Heart left ventricle (tissue), 16 donors: ENCODE measurements at regions not wholly inside any gene's neighbourhood (a gene's known extent, or its start where the extent isn't known, plus 50 kb on each side); places are given as distances from the start of the nearest gene placed in this dataset.

Source experiments
- ATAC-seq, 4 donors: fragments of 200-7000 bp; cut with Tn5 transposase; one replicate each; pipeline ENCODE4 v1.9.1; 2020 to 2022; ENCODE audit warnings: moderate library complexity in 4 of 4, mild to moderate bottlenecking in 3 of 4, moderate number of reproducible peaks in 1 of 4
- DNase-seq, 5 donors: peaks; one replicate each; pipeline ENCODE4 v3.0.0-alpha.2; 2020
- H3K27ac ChIP-seq, 12 donors: fragments of 200-600 bp; sonication (generic) in 4 of 12; one replicate each; pipeline versions ENCODE4 v1.5.0 to v1.8.0; 2016 to 2022; ENCODE audit warnings: mild to moderate bottlenecking in 2 of 12
- H3K27me3 ChIP-seq, 9 donors: fragments of 200-600 bp; sonication (generic) in 2 of 9; one replicate each; pipeline versions ENCODE4 v1.5.1 to v1.8.0; 2016 to 2022; ENCODE audit warnings: mild to moderate bottlenecking in 3 of 9
- H3K36me3 ChIP-seq, 9 donors: fragments of 200-600 bp; sonication (generic) in 2 of 9; one replicate each; pipeline versions ENCODE4 v1.5.0 to v1.8.0; 2018 to 2022; ENCODE audit warnings: mild to moderate bottlenecking in 2 of 9
- H3K4me1 ChIP-seq, 12 donors: fragments of 200-600 bp; sonication (generic) in 4 of 12; one replicate each; pipeline versions ENCODE4 v1.5.0 to v1.8.0; 2016 to 2022; ENCODE audit warnings: mild to moderate bottlenecking in 3 of 12
- H3K4me3 ChIP-seq, 12 donors: fragments of 200-600 bp; sonication (generic) in 4 of 12; one replicate each; pipeline versions ENCODE4 v1.5.0 to v1.8.0; 2017 to 2022; ENCODE audit warnings: mild to moderate bottlenecking in 9 of 12, moderate library complexity in 4 of 12
- H3K9me3 ChIP-seq, 12 donors: fragments of 200-600 bp; sonication (generic) in 4 of 12; one replicate each; pipeline versions ENCODE4 v1.5.0 to v1.8.0; 2016 to 2022; ENCODE audit warnings: mild to moderate bottlenecking in 1 of 12
- POLR2A ChIP-seq, 2 donors: fragments of 450-650 bp; IDR thresholded peaks; one replicate each; pipeline ENCODE4 v1.6.1; 2017; ENCODE audit warnings: antibody characterized with exemption in 2 of 2, mild to moderate bottlenecking in 2 of 2, moderate library complexity in 2 of 2
- WGBS, 4 donors: extraction: QIAGEN DNeasy Blood & Tissue Kit in 2 of 4; methylation state at CpG; one replicate each; pipeline versions ENCODE4 v1.1.5 to v1.1.7; 2013 to 2018; 5-methylcytosine and 5-hydroxymethylcytosine counted together
- intact Hi-C, 10 donors: fragments of 100-400 bp; cut with DNase I; formaldehyde crosslinking; loops; one replicate each; pipeline versions ENCODE4 v1.11.1 to v1.14.2; 2022
- TF ChIP-seq, protein P1 (sequence below), 12 donors: fragments of 200-600 bp; sonication (generic) in 4 of 12; IDR thresholded peaks; one replicate each; pipeline versions ENCODE4 v1.5.0 to v1.8.0; 2018 to 2022; ENCODE audit warnings: antibody characterized with exemption in 12 of 12, mild to moderate bottlenecking in 5 of 12
- donor health status: ischemic (EF 13 %, LVEDD 7.1; RV severe dilation, severe dysfunction).
- donor health status: healthy with polysubstance abuse.
- donor health status: DM: no; HTN: yes; CAD: no.
- donor health status: DM: no; HTN: no; CAD: no.
- donor health status: ischemic (EF 25% LVEDD 6.9; RV normal size, moderate dysfunction).
- donor health status: ischemic (EF 25% LVEDD 5.7; RV mildly dilated, moderate dysfunction).
- donor health status: healthy.
- donor health status: DM: yes; HTN: yes; CAD: no.
- donor health status: ischemic (EF 35%, LVEDD 5.7; RV mildly dilated, moderate dysfunction).
- donor health status: nonischemic (EF 11% LVEDD 7.7; RV severe dilation, severe dysfunction).
- donor health status: DM: yes; HTN: yes; CAD: no.
- donor health status: PGD.
- donor health status: ischemic (EF 29% LVEDD 5.4; RV normal size, mild dysfunction).
- donor health status: nonischemic (EF 23%, LVEDD 6.1; RV moderate dilation, normal function).

DNA sequence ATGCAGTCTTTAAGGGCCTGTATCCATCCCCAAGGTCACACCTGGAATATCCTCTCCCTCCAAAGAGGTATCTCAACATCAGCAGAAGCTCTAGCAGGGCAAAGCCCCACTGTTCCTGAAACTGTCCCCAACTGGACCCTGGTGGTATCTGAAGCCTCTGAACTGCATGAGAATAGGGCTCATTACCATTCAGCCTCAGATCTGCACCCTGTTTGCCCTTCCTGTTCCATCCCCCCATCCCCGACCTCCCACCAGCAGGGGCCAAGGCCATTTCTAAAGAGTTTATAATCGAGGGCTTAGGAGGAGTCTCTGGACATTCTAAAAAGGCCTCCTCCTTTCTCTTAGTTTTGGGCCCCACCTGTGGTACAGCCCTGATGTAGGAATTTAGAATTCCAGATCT lies 74.0 kb upstream of the THY1 start:
- TF ChIP-seq, protein P1, sequence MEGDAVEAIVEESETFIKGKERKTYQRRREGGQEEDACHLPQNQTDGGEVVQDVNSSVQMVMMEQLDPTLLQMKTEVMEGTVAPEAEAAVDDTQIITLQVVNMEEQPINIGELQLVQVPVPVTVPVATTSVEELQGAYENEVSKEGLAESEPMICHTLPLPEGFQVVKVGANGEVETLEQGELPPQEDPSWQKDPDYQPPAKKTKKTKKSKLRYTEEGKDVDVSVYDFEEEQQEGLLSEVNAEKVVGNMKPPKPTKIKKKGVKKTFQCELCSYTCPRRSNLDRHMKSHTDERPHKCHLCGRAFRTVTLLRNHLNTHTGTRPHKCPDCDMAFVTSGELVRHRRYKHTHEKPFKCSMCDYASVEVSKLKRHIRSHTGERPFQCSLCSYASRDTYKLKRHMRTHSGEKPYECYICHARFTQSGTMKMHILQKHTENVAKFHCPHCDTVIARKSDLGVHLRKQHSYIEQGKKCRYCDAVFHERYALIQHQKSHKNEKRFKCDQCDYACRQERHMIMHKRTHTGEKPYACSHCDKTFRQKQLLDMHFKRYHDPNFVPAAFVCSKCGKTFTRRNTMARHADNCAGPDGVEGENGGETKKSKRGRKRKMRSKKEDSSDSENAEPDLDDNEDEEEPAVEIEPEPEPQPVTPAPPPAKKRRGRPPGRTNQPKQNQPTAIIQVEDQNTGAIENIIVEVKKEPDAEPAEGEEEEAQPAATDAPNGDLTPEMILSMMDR (IDR thresholded peaks at IDR 0.05) = no peak
- TF ChIP-seq POLR2A (IDR thresholded peaks at IDR 0.05) = no peak
- Histone ChIP-seq H3K4me3 (no peak overlapping the region), H3K27me3 (peaks cover 0 to 21% (median 0%) of the 10 kb centered on the region in 9 donors), H3K9me3 (no peaks in the 10 kb centered on the region), H3K36me3 (no peaks in the 10 kb centered on the region), H3K27ac (no peak overlapping the region), H3K4me1 (no peaks in the 10 kb centered on the region)
- ATAC-seq (no peak), DNase-seq (no peak)
- intact Hi-C loops = loop anchor here in 1 of 10 donors (10.0 kb wide), 1 partner anchor 138 kb away; no protein-coding TSS in a partner anchor
- 22 to 45% (median 32%) methylated on average over 2 of the region's 2 CpGs for WGBS, 4 donors

DNA sequence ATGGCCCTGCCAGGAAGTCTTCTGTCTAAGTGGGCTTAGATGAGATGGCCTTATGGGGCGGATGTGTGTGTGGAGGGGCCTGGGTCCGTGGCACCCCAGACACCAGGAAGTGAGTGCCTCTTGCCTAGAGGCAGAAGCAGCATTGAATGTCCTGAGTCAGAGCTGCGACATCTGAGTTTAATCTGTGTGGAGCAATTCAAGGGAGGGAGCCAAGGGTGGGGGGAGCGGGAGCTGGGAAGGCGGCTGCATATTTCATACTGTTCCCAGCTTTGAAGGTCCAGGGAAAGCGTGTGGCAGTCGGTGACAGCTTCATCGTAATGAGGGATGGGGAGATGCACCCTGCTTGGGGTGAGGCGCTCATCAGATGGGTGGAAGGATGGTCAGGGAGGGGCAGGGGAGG lies 73.5 kb upstream of the THY1 start:
- H3K36me3 ChIP-seq = no peaks in the 10 kb centered on the region
- no peak overlapping the region for H3K4me3 ChIP-seq
- peaks cover 0 to 20% (median 0%) of the 10 kb centered on the region in 9 donors for H3K27me3 ChIP-seq
- intact Hi-C loops = loop anchor here in 1 of 10 donors (10.0 kb wide), 1 partner anchor 138 kb away; no protein-coding TSS in a partner anchor
- no peak for ATAC-seq
- no peaks in the 10 kb centered on the region for H3K4me1 ChIP-seq
- no peak for DNase-seq
- no peaks in the 10 kb centered on the region for H3K9me3 ChIP-seq
- 56 to 69% (median 60%) methylated on average over 8 to 9 of the region's 9 CpGs for WGBS, 4 donors
- TF ChIP-seq POLR2A (IDR thresholded peaks at IDR 0.05) = no peak
- TF ChIP-seq, protein P1 (IDR thresholded peaks at IDR 0.05) = no peak
- no peak overlapping the region for H3K27ac ChIP-seq

DNA sequence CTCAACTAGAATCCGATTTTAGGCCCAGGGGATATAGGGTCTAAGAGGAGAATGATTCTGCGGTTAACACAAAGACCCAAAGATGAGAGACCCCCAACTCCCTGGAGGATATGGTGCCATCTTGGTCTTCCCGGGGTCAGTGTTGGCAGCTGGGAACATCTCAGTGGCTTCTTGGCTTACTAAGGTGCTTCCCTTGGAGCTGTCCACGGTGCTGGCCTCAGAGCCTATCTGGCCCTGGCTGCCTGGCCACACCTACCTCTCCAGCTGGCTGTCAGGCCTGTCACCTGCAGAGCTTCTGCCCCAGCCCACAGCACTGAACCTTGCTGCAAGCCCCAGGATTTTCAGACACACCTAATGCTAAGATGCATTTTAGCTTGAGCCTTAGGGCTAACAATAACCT lies 70.7 kb upstream of the THY1 start:
- ATAC-seq (peak in 3 of 4 donors; percentile 27 to 53 (median 50)), DNase-seq (no peak)
- Histone ChIP-seq H3K36me3 (no peaks in the 10 kb centered on the region), H3K9me3 (no peaks in the 10 kb centered on the region), H3K4me1 (no peaks in the 10 kb centered on the region), H3K27ac (no peak overlapping the region), H3K4me3 (no peak overlapping the region), H3K27me3 (peaks cover 0 to 18% (median 0%) of the 10 kb centered on the region in 9 donors)
- WGBS, 4 donors = 42 to 48% (median 48%) methylated on average over 4 of the region's 4 CpGs
- TF ChIP-seq, protein P1 (IDR thresholded peaks at IDR 0.05) = no peak
- no peak for TF ChIP-seq POLR2A (IDR thresholded peaks at IDR 0.05)
- intact Hi-C loops = loop anchor here in 2 of 10 donors (5.0 to 10.0 kb wide), 2 partner anchors 39 to 141 kb away; no protein-coding TSS in a partner anchor

DNA sequence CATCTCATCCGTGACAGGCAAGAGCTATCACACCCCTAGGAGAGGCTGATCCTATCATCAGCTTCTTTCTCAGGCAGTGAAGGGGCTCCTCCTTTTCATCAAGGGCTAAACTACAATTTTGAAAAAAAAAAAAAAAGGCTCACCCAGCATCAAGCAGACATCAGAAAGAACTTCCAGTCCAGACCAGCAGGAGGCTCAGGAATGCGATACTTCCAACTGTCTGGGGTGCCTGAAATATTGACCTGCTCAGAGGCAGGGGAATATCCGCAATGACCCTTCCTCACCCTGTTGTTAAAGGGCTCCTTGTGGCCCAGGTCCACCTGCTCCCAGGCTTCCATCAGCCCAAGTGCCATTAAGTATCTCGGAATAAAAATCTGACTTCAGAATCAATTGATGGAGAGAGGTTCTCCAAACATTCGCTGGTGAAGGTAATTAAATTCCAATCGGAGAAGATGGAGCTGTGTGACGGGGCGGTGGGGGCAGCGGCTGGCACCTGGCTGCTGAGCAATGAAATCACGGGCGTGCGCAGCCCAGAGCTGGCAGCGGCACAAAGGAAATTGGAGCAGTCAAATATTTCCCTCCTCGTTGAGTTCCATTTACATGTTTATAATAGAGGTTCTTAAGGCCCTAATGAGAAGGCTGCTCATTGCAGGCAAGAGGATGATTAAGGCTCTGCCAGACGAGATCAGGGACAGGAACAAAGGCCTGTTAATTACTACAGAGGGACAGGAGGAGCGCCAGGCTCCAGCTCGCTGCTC lies 69.0 kb upstream of the THY1 start:
- Histone ChIP-seq H3K36me3 (no peaks in the 10 kb centered on the region), H3K4me3 (no peak overlapping the region), H3K27ac (no peak overlapping the region), H3K27me3 (peaks cover 0 to 8% (median 0%) of the 10 kb centered on the region in 9 donors), H3K9me3 (no peaks in the 10 kb centered on the region), H3K4me1 (no peaks in the 10 kb centered on the region)
- intact Hi-C loops = loop anchor here in 2 of 10 donors (5.0 to 10.0 kb wide), 2 partner anchors 40 to 143 kb away; no protein-coding TSS in a partner anchor
- WGBS, 4 donors = 75 to 83% (median 76%) methylated on average over 17 of the region's 17 CpGs
- TF ChIP-seq, protein P1 (IDR thresholded peaks at IDR 0.05) = peak in 1 of 12 donors; percentile 13
- no peak for TF ChIP-seq POLR2A (IDR thresholded peaks at IDR 0.05)
- DNase-seq (peak in 1 of 5 donors; percentile 9), ATAC-seq (no peak)
